Thyroid gland (tissue), 4 donors: ENCODE measurements at regions not wholly inside any gene's neighbourhood (a gene's known extent, or its start where the extent isn't known, plus 50 kb on each side); places are given as distances from the start of the nearest gene placed in this dataset.
A peak's percentile ranks its signal among the peaks of the same experiment; 100 is the strongest.

Experiments
- DNase-seq, 2 donors: peaks; one replicate each; pipeline ENCODE4 v3.0.0-alpha.2; 2019
- H3K27ac ChIP-seq, 3 donors: fragments of 200-600 bp; sonication (generic); 1 replicate in 2 of 3; 2 replicates in 1 of 3; pipeline ENCODE4 v1.5.1; 2016 to 2019; ENCODE audit warnings: mild to moderate bottlenecking in 1 of 3, moderate library complexity in 1 of 3
- H3K27me3 ChIP-seq: fragments of 200-600 bp; sonication (generic); one replicate; pipeline ENCODE4 v1.5.1; 2019
- H3K36me3 ChIP-seq, 2 donors: fragments of 200-600 bp; sonication (generic); one replicate each; pipeline ENCODE4 v1.5.1; 2016 to 2019
- H3K4me1 ChIP-seq, 2 donors: fragments of 200-600 bp; sonication (generic); one replicate each; pipeline ENCODE4 v1.5.1; 2017 to 2019
- H3K4me3 ChIP-seq, 3 donors: fragments of 200-600 bp; sonication (generic); replicated peaks in 1 of 3; 1 replicate in 2 of 3; 2 replicates in 1 of 3; pipeline ENCODE4 v1.5.1; 2016; ENCODE audit warnings: mild to moderate bottlenecking in 1 of 3
- H3K9me3 ChIP-seq: fragments of 200-600 bp; sonication (generic); one replicate; pipeline ENCODE4 v1.5.1; 2017
- CTCF ChIP-seq, 6 experiments: fragments of 200-600 bp in 3 of 6; fragments of 450-650 bp in 3 of 6; sonication (generic) in 3 of 6; IDR thresholded peaks; one replicate each; pipeline ENCODE4 v1.5.1; 2016 to 2019; ENCODE audit warnings: antibody characterized with exemption in 6 of 6, mild to moderate bottlenecking in 2 of 6, inconsistent platforms in 1 of 6, moderate library complexity in 1 of 6
- POLR2A ChIP-seq, 2 donors: fragments of 450-650 bp; IDR thresholded peaks; one replicate each; pipeline ENCODE4 v1.6.1; 2017; ENCODE audit warnings: antibody characterized with exemption in 2 of 2, mild to moderate bottlenecking in 2 of 2, moderate library complexity in 1 of 2
- WGBS, 2 donors: methylation state at CpG; one replicate each; pipeline ENCODE4 v1.1.5; 2017; 5-methylcytosine and 5-hydroxymethylcytosine counted together
- intact Hi-C: fragments of 100-400 bp; cut with DNase I; formaldehyde crosslinking; loops from one replicate; pipeline ENCODE4 v1.15.1; 2023

GRCh38 chr2:176885661-176886060 is 326.9 kb upstream of the HNRNPA3 start:
- Histone ChIP-seq H3K4me3 (no peak overlapping the region), H3K27me3 (no peaks in the 10 kb centered on the region), H3K27ac (no peak overlapping the region), H3K36me3 (no peaks in the 10 kb centered on the region), H3K4me1 (no peaks in the 10 kb centered on the region), H3K9me3 (no peaks in the 10 kb centered on the region)
- DNase-seq = no peak
- TF ChIP-seq POLR2A (IDR thresholded peaks at IDR 0.05) (no peak), CTCF (IDR thresholded peaks at IDR 0.05) (no peak)
- WGBS, 2 donors = 91 to 96% methylated on average over 2 of the region's 2 CpGs
- intact Hi-C loops = no loop called here

- H3K9me3 ChIP-seq = no peaks in the 10 kb centered on the region
- no peaks in the 10 kb centered on the region for H3K4me1 ChIP-seq
- WGBS, 2 donors = 58 to 59% methylated on average over 4 of the region's 4 CpGs
- no peak for DNase-seq
- no peaks in the 10 kb centered on the region for H3K27me3 ChIP-seq
- H3K4me3 ChIP-seq = no peak overlapping the region
- TF ChIP-seq CTCF (IDR thresholded peaks at IDR 0.05) (no peak), POLR2A (IDR thresholded peaks at IDR 0.05) (no peak)
- no peaks in the 10 kb centered on the region for H3K36me3 ChIP-seq
- H3K27ac ChIP-seq = peak overlapping the region in 1 of 3 donors; percentile 9
- intact Hi-C loops = no loop called here
Measured at GRCh38 chr2:176891105-176891504, 321.5 kb upstream of the HNRNPA3 start.

DNA sequence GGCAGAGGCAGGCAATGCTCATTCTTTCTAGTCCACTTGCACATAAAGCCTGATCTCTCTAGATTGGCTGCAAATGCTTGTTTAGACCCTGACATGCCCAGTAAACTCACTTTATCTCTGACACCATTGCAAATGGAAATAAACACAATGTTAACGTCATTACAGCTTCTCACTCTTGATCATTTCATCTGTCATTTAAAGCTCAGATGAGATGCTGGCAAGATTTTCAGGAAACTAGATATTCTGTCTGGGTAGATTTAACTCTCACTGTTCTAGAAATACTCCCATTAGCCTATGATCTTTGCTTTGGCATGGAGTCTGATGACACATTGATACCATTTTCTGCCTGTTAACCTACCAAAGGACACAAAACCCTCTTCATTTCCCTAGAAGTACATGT is 320.7 kb upstream of the HNRNPA3 start:
- TF ChIP-seq POLR2A (IDR thresholded peaks at IDR 0.05) (no peak), CTCF (IDR thresholded peaks at IDR 0.05) (no peak)
- 59 to 76% methylated on average over 1 of the region's 1 CpG for WGBS, 2 donors

DNA sequence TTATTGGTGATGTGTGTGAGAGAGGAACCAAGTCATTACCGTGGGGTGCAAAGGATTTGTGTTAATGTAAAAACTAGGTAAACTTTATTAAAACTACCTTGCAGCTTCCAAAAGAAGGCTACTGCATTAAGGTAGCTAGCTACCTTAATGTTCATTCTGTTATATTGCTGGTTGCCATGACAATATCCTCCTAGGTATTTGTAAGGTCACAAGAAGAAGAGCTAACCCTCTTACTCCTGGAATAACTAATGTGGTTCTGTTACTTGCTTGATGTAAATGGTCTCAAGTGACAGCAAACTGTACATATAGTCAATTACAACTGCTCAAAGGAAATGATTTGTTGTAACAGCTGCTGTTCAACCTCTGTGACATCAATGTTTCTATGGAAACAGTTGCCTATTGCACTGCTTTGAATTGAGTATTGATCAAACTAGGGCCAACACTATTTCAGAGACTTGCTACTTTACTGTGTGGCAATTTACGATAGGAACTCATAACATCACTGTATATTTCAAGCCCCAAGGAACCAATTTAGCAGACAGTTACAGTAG is 319.8 kb upstream of the HNRNPA3 start:
- TF ChIP-seq CTCF (IDR thresholded peaks at IDR 0.05) (no peak), POLR2A (IDR thresholded peaks at IDR 0.05) (no peak)
- Histone ChIP-seq H3K27ac (no peak overlapping the region), H3K27me3 (no peaks in the 10 kb centered on the region), H3K36me3 (no peaks in the 10 kb centered on the region), H3K9me3 (no peaks in the 10 kb centered on the region), H3K4me3 (no peak overlapping the region), H3K4me1 (no peaks in the 10 kb centered on the region)
- intact Hi-C loops = no loop called here
- WGBS, 2 donors = 86 to 91% methylated on average over 2 of the region's 2 CpGs
- no peak for DNase-seq

More for the DNA sequence above, 320.7 kb upstream of the HNRNPA3 start:
- Histone ChIP-seq H3K4me3 (no peak overlapping the region), H3K36me3 (no peaks in the 10 kb centered on the region), H3K27ac (peak overlapping the region in 1 of 3 donors; percentile 9), H3K4me1 (no peaks in the 10 kb centered on the region), H3K27me3 (no peaks in the 10 kb centered on the region), H3K9me3 (no peaks in the 10 kb centered on the region)
- intact Hi-C loops = no loop called here
- no peak for DNase-seq

- no peak for TF ChIP-seq POLR2A (IDR thresholded peaks at IDR 0.05)
- no peak for TF ChIP-seq CTCF (IDR thresholded peaks at IDR 0.05)
- H3K36me3 ChIP-seq = no peaks in the 10 kb centered on the region
- H3K27ac ChIP-seq = no peak overlapping the region
- intact Hi-C loops = no loop called here
- no peak overlapping the region for H3K4me3 ChIP-seq
- no peaks in the 10 kb centered on the region for H3K9me3 ChIP-seq
- H3K4me1 ChIP-seq = no peaks in the 10 kb centered on the region
- no peak for DNase-seq
- 75 to 84% methylated on average over 2 of the region's 2 CpGs for WGBS, 2 donors
- H3K27me3 ChIP-seq = no peaks in the 10 kb centered on the region
Measured at GRCh38 chr2:176895158-176895557, 317.4 kb upstream of the HNRNPA3 start.
